ENCODE measurements at regions not wholly inside any gene's neighbourhood (a gene's known extent, or its start where the extent isn't known, plus 50 kb on each side); places are given as distances from the start of the nearest gene placed in this dataset.
A peak's percentile ranks its signal among the peaks of the same experiment; 100 is the strongest.

- TF ChIP-seq, protein P1, sequence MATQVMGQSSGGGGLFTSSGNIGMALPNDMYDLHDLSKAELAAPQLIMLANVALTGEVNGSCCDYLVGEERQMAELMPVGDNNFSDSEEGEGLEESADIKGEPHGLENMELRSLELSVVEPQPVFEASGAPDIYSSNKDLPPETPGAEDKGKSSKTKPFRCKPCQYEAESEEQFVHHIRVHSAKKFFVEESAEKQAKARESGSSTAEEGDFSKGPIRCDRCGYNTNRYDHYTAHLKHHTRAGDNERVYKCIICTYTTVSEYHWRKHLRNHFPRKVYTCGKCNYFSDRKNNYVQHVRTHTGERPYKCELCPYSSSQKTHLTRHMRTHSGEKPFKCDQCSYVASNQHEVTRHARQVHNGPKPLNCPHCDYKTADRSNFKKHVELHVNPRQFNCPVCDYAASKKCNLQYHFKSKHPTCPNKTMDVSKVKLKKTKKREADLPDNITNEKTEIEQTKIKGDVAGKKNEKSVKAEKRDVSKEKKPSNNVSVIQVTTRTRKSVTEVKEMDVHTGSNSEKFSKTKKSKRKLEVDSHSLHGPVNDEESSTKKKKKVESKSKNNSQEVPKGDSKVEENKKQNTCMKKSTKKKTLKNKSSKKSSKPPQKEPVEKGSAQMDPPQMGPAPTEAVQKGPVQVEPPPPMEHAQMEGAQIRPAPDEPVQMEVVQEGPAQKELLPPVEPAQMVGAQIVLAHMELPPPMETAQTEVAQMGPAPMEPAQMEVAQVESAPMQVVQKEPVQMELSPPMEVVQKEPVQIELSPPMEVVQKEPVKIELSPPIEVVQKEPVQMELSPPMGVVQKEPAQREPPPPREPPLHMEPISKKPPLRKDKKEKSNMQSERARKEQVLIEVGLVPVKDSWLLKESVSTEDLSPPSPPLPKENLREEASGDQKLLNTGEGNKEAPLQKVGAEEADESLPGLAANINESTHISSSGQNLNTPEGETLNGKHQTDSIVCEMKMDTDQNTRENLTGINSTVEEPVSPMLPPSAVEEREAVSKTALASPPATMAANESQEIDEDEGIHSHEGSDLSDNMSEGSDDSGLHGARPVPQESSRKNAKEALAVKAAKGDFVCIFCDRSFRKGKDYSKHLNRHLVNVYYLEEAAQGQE (IDR thresholded peaks at IDR 0.05; ENCODE audit: low read depth, low read length), result no peak
- TF ChIP-seq SMAD5 (IDR thresholded peaks at IDR 0.05; ENCODE audit: low read depth) (no peak), JUNB (IDR thresholded peaks at IDR 0.05) (peak; percentile 28), IKZF2 (IDR thresholded peaks at IDR 0.05) (no peak), CUX1 (IDR thresholded peaks at IDR 0.05; ENCODE audit: insufficient replicate concordance, low read depth, low read length) (no peak), YY1 (IDR thresholded peaks at IDR 0.05; ENCODE audit: low read depth, low read length) (no peak)
These were observed 1815.9 kb downstream of the PCDH9 start (continued) for GRCh38 chr13:65414187-65414586.
